Liver (tissue), 8 donors: ENCODE measurements at regions not wholly inside any gene's neighbourhood (a gene's known extent, or its start where the extent isn't known, plus 50 kb on each side); places are given as distances from the start of the nearest gene placed in this dataset.

Source experiments
- DNase-seq: peaks from one replicate; pipeline ENCODE4 v3.0.0-alpha.2; 2017; ENCODE audit warnings: low spot score
- H3K27ac ChIP-seq, 2 donors: one replicate each; pipeline ENCODE4 v1.7.0; 2013; ENCODE audit warnings: inconsistent platforms in 2 of 2, low read length in 2 of 2, control low read depth in 1 of 2, low read depth in 1 of 2, mild to moderate bottlenecking in 1 of 2
- H3K27me3 ChIP-seq, 4 donors: one replicate each; pipeline versions ENCODE4 v1.6.1 to v1.7.0; 2013; ENCODE audit warnings: low read length in 3 of 4, inconsistent platforms in 1 of 4, mild to moderate bottlenecking in 1 of 4, moderate library complexity in 1 of 4; ENCODE audit not compliant: control insufficient read depth in 4 of 4, insufficient read depth in 4 of 4
- H3K36me3 ChIP-seq, 4 donors: one replicate each; pipeline versions ENCODE4 v1.6.1 to v1.7.0; 2013; ENCODE audit warnings: low read length in 3 of 4, mild to moderate bottlenecking in 3 of 4, low read depth in 1 of 4, moderate library complexity in 1 of 4; ENCODE audit not compliant: control insufficient read depth in 4 of 4, insufficient read depth in 3 of 4
- H3K4me1 ChIP-seq, 4 donors: one replicate each; pipeline versions ENCODE4 v1.6.1 to v1.7.0; 2013; ENCODE audit warnings: low read length in 3 of 4, mild to moderate bottlenecking in 3 of 4, moderate library complexity in 1 of 4; ENCODE audit not compliant: control insufficient read depth in 4 of 4, insufficient read depth in 4 of 4
- H3K4me3 ChIP-seq, 3 donors: one replicate each; pipeline versions ENCODE4 v1.6.1 to v1.7.0; 2013; ENCODE audit warnings: low read length in 3 of 3, control low read depth in 1 of 3, low read depth in 1 of 3, mild to moderate bottlenecking in 1 of 3
- H3K9ac ChIP-seq, 2 donors: one replicate each; pipeline ENCODE4 v1.7.0; 2013; ENCODE audit warnings: low read length in 2 of 2, mild to moderate bottlenecking in 2 of 2, moderate library complexity in 2 of 2, control low read depth in 1 of 2, low read depth in 1 of 2
- H3K9me3 ChIP-seq, 4 donors: one replicate each; pipeline versions ENCODE4 v1.6.1 to v1.7.0; 2013; ENCODE audit warnings: low read length in 3 of 4; ENCODE audit not compliant: control insufficient read depth in 4 of 4
- CTCF ChIP-seq: fragments of 150-350 bp; IDR thresholded peaks from 2 replicates; pipeline ENCODE4 v1.5.1; 2017; ENCODE audit warnings: improper control_type of control experiment, low read depth, low read length; ENCODE audit not compliant: missing input control
- EGR1 ChIP-seq, 2 donors: IDR thresholded peaks; 2 replicates each; pipeline ENCODE4 v1.6.1; 2016 to 2018; ENCODE audit warnings: antibody characterized with exemption in 2 of 2, low read depth in 2 of 2
- FOXA1 ChIP-seq: IDR thresholded peaks from 2 replicates; pipeline ENCODE4 v1.6.1; 2016; ENCODE audit warnings: antibody characterized with exemption
- FOXA2 ChIP-seq: IDR thresholded peaks from 2 replicates; pipeline ENCODE4 v1.6.1; 2016; ENCODE audit warnings: antibody characterized with exemption
- GABPA ChIP-seq, 2 donors: IDR thresholded peaks in 1 of 2; conservative IDR thresholded peaks in 1 of 2; 2 replicates each; pipeline ENCODE4 v1.6.1; 2016; ENCODE audit warnings: antibody characterized with exemption in 2 of 2, mild to moderate bottlenecking in 1 of 2, moderate library complexity in 1 of 2
- HNF4A ChIP-seq, 2 donors: conservative IDR thresholded peaks; 2 replicates each; pipeline ENCODE4 v1.6.1; 2016; ENCODE audit warnings: antibody characterized with exemption in 2 of 2, mild to moderate bottlenecking in 2 of 2
- HNF4G ChIP-seq: IDR thresholded peaks from 2 replicates; pipeline ENCODE4 v1.6.1; 2016; ENCODE audit warnings: antibody characterized with exemption
- JUND ChIP-seq, 2 donors: IDR thresholded peaks; 2 replicates each; pipeline ENCODE4 v1.6.1; 2016; ENCODE audit warnings: antibody characterized with exemption in 2 of 2
- MAX ChIP-seq: IDR thresholded peaks from 2 replicates; pipeline ENCODE4 v1.6.1; 2016; ENCODE audit warnings: antibody characterized with exemption
- NR2F2 ChIP-seq: IDR thresholded peaks from 2 replicates; pipeline ENCODE4 v1.6.1; 2016; ENCODE audit warnings: antibody characterized with exemption
- RAD21 ChIP-seq, 2 donors: IDR thresholded peaks; 2 replicates each; pipeline ENCODE4 v1.6.1; 2016; ENCODE audit warnings: antibody characterized with exemption in 2 of 2, mild to moderate bottlenecking in 2 of 2
- RXRA ChIP-seq, 2 donors: IDR thresholded peaks; 2 replicates each; pipeline ENCODE4 v1.6.1; 2017 to 2018; ENCODE audit warnings: antibody characterized with exemption in 2 of 2, mild to moderate bottlenecking in 1 of 2
- SP1 ChIP-seq: IDR thresholded peaks from 2 replicates; pipeline ENCODE4 v1.6.1; 2018; ENCODE audit warnings: antibody characterized with exemption, mild to moderate bottlenecking
- TAF1 ChIP-seq: conservative IDR thresholded peaks from 2 replicates; pipeline ENCODE4 v1.6.1; 2016; ENCODE audit warnings: antibody characterized with exemption, mild to moderate bottlenecking
- YY1 ChIP-seq: IDR thresholded peaks from 2 replicates; pipeline ENCODE4 v1.6.1; 2016; ENCODE audit warnings: antibody characterized with exemption, mild to moderate bottlenecking
- WGBS: extraction: QIAGEN DNeasy Blood & Tissue Kit; methylation state at CpG from one replicate; pipeline ENCODE4 v1.1.7; 2013; 5-methylcytosine and 5-hydroxymethylcytosine counted together
- TF ChIP-seq, protein P1 (sequence below): IDR thresholded peaks from 2 replicates; pipeline ENCODE4 v1.6.1; 2016; ENCODE audit warnings: antibody characterized with exemption
- TF ChIP-seq, protein P2 (sequence below): IDR thresholded peaks from 2 replicates; pipeline ENCODE4 v1.6.1; 2016; ENCODE audit warnings: antibody characterized with exemption
- donor health status: healthy.
- donor health status: healthy.
- donor health status: healthy.
- donor health status: healthy.
- donor health status: healthy.

- 86% methylated on average over 3 of the region's 3 CpGs for WGBS
- Histone ChIP-seq H3K27ac (no peak overlapping the region), H3K9ac (no peak overlapping the region), H3K27me3 (no peaks in the 10 kb centered on the region), H3K36me3 (no peaks in the 10 kb centered on the region), H3K9me3 (peaks cover 0 to 2% (median 0%) of the 10 kb centered on the region in 4 donors), H3K4me1 (no peaks in the 10 kb centered on the region), H3K4me3 (no peak overlapping the region)
- TF ChIP-seq HNF4A (conservative IDR thresholded peaks at IDR 0.05) (no peak), FOXA2 (no peak), MAX (no peak), JUND (IDR thresholded peaks at IDR 0.05) (no peak), TAF1 (no peak), CTCF (no peak), NR2F2 (no peak), RAD21 (IDR thresholded peaks at IDR 0.05) (no peak), SP1 (no peak), GABPA (IDR thresholded peaks at IDR 0.05 in 1 of 2, conservative IDR thresholded peaks at IDR 0.05 in 1 of 2) (no peak), HNF4G (no peak), YY1 (no peak), RXRA (IDR thresholded peaks at IDR 0.05) (no peak)
- TF ChIP-seq, protein P1, sequence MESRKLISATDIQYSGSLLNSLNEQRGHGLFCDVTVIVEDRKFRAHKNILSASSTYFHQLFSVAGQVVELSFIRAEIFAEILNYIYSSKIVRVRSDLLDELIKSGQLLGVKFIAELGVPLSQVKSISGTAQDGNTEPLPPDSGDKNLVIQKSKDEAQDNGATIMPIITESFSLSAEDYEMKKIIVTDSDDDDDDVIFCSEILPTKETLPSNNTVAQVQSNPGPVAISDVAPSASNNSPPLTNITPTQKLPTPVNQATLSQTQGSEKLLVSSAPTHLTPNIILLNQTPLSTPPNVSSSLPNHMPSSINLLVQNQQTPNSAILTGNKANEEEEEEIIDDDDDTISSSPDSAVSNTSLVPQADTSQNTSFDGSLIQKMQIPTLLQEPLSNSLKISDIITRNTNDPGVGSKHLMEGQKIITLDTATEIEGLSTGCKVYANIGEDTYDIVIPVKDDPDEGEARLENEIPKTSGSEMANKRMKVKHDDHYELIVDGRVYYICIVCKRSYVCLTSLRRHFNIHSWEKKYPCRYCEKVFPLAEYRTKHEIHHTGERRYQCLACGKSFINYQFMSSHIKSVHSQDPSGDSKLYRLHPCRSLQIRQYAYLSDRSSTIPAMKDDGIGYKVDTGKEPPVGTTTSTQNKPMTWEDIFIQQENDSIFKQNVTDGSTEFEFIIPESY: no peak
- TF ChIP-seq, protein P2, sequence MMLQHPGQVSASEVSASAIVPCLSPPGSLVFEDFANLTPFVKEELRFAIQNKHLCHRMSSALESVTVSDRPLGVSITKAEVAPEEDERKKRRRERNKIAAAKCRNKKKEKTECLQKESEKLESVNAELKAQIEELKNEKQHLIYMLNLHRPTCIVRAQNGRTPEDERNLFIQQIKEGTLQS: no peak
- no peak for DNase-seq
Observed at GRCh38 chr4:32658019-32658418, 1937.8 kb downstream of the PCDH7 start.

DNA sequence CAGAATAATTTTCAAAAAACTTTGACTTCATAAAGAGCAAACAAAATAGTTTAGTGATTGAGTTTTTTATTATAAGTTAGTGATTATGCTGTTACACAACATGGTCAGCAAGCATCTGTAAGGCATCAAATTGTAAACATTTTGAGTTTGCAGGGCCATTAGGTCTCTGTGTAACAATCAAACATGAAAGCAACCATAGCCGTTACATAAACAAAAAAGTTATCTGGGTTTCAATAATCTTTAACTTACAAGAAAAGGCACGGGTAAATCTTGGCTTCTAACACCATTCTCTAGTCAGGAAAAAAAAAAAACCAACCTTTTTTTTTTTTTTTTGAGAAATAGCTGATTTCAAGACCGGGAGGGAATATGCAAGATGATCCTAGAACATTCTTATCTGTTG is 1941.1 kb downstream of the PCDH7 start:
- no peak for DNase-seq
- H3K27me3 ChIP-seq: no peaks in the 10 kb centered on the region
- H3K27ac ChIP-seq: no peak overlapping the region
- TF ChIP-seq, protein P2: no peak
- TF ChIP-seq YY1 (no peak), CTCF (no peak), HNF4A (conservative IDR thresholded peaks at IDR 0.05) (no peak), NR2F2 (no peak), EGR1 (IDR thresholded peaks at IDR 0.05; ENCODE audit: low read depth in 2 of 2) (no peak), FOXA1 (no peak), JUND (IDR thresholded peaks at IDR 0.05) (no peak), MAX (no peak), TAF1 (no peak)
- TF ChIP-seq, protein P1: no peak
- peaks cover 0 to 2% (median 0%) of the 10 kb centered on the region in 4 donors for H3K9me3 ChIP-seq
- no peaks in the 10 kb centered on the region for H3K36me3 ChIP-seq
- 12% methylated on average over 3 of the region's 3 CpGs for WGBS
- no peaks in the 10 kb centered on the region for H3K4me1 ChIP-seq
- no peak overlapping the region for H3K4me3 ChIP-seq
- no peak overlapping the region for H3K9ac ChIP-seq
